ENCODE measurements at regions not wholly inside any gene's neighbourhood (a gene's known extent, or its start where the extent isn't known, plus 50 kb on each side); places are given as distances from the start of the nearest gene placed in this dataset.
A peak's percentile ranks its signal among the peaks of the same experiment; 100 is the strongest.

- Histone ChIP-seq H3K9me3 (peaks cover 0 to 14% (median 2%) of the 10 kb centered on the region in 4 donors), H3K27ac (no peak overlapping the region), H3K4me3 (no peak overlapping the region), H3K4me1 (no peaks in the 10 kb centered on the region), H3K27me3 (no peaks in the 10 kb centered on the region), H3K36me3 (no peaks in the 10 kb centered on the region)
- 81 to 92% (median 86%) methylated on average over 2 of the region's 2 CpGs for WGBS, 5 donors
- DNase-seq: no peak
- intact Hi-C loops (cut with DNase I; ENCODE audit: low total_unique reads): no loop called here
- TF ChIP-seq EP300 (IDR thresholded peaks at IDR 0.05) (no peak), POLR2A (IDR thresholded peaks at IDR 0.05) (no peak), CTCF (IDR thresholded peaks at IDR 0.05) (no peak), POLR2AphosphoS5 (IDR thresholded peaks at IDR 0.05) (no peak)
Observed at GRCh38 chr10:83062871-83063270, 1076.4 kb upstream of the GHITM start.

- TF ChIP-seq CTCF (IDR thresholded peaks at IDR 0.05): no peak
- no peak for TF ChIP-seq POLR2AphosphoS5 (IDR thresholded peaks at IDR 0.05)
- TF ChIP-seq POLR2A (IDR thresholded peaks at IDR 0.05): no peak
- TF ChIP-seq EP300 (IDR thresholded peaks at IDR 0.05): no peak
Observed at GRCh38 chr10:83073472-83073871, 1065.8 kb upstream of the GHITM start.

GRCh38 chr10:83075016-83075814 is 1064.1 kb upstream of the GHITM start:
- no peak overlapping the region for H3K27ac ChIP-seq
- WGBS, 5 donors: 41 to 64% (median 57%) methylated on average over 4 of the region's 4 CpGs
- intact Hi-C loops (cut with DNase I; ENCODE audit: low total_unique reads): no loop called here
- no peaks in the 10 kb centered on the region for H3K4me1 ChIP-seq
- DNase-seq: peak in 1 of 2 donors; percentile 80
- no peaks in the 10 kb centered on the region for H3K9me3 ChIP-seq
- H3K36me3 ChIP-seq: no peaks in the 10 kb centered on the region
- no peak for TF ChIP-seq POLR2A (IDR thresholded peaks at IDR 0.05)
- TF ChIP-seq EP300 (IDR thresholded peaks at IDR 0.05): no peak
- no peak for TF ChIP-seq CTCF (IDR thresholded peaks at IDR 0.05)
- TF ChIP-seq POLR2AphosphoS5 (IDR thresholded peaks at IDR 0.05): no peak
- H3K4me3 ChIP-seq: no peak overlapping the region
- no peaks in the 10 kb centered on the region for H3K27me3 ChIP-seq

More at GRCh38 chr10:83073472-83073871, 1065.8 kb upstream of the GHITM start:
- WGBS, 5 donors: 55 to 70% (median 63%) methylated on average over 1 of the region's 1 CpG
- no peaks in the 10 kb centered on the region for H3K36me3 ChIP-seq
- H3K27me3 ChIP-seq: no peaks in the 10 kb centered on the region
- intact Hi-C loops (cut with DNase I; ENCODE audit: low total_unique reads): no loop called here
- no peak for DNase-seq
- H3K4me1 ChIP-seq: no peaks in the 10 kb centered on the region
- H3K4me3 ChIP-seq: no peak overlapping the region
- H3K9me3 ChIP-seq: no peaks in the 10 kb centered on the region
- H3K27ac ChIP-seq: no peak overlapping the region

DNA sequence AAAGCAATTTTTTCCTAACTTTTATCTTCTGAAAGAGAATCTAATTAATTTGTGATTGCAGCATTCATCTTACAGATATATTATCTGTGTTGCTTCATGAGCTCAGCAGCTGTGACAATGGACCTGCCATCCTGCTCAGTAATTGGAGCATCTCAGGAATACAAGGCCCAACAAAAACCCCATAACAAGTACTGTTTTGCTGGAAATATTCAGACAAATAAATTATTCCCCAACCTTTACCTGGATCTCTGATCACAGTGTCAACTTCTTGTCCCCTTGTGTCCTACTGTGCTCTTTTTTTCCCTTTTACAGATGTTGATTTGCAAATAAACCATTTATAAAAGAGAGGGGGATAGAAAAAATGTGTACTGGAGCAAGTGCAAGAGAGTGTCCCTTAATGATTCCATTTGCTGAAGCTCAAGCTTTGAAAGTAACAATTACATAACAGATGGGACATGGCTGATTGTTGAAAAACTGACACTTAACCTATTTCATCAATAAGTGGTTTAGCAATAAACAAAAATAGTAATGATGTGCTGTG is 1063.4 kb upstream of the GHITM start:
- intact Hi-C loops (cut with DNase I; ENCODE audit: low total_unique reads): no loop called here
- Histone ChIP-seq H3K36me3 (no peaks in the 10 kb centered on the region), H3K27ac (no peak overlapping the region), H3K4me3 (no peak overlapping the region), H3K4me1 (no peaks in the 10 kb centered on the region), H3K27me3 (no peaks in the 10 kb centered on the region), H3K9me3 (no peaks in the 10 kb centered on the region)
- no peak for TF ChIP-seq CTCF (IDR thresholded peaks at IDR 0.05)
- no peak for TF ChIP-seq EP300 (IDR thresholded peaks at IDR 0.05)
- no peak for TF ChIP-seq POLR2AphosphoS5 (IDR thresholded peaks at IDR 0.05)
- no peak for TF ChIP-seq POLR2A (IDR thresholded peaks at IDR 0.05)
- DNase-seq: peak in 1 of 2 donors; percentile 5
